ENCODE measurements at regions not wholly inside any gene's neighbourhood (a gene's known extent, or its start where the extent isn't known, plus 50 kb on each side); places are given as distances from the start of the nearest gene placed in this dataset.

DNA sequence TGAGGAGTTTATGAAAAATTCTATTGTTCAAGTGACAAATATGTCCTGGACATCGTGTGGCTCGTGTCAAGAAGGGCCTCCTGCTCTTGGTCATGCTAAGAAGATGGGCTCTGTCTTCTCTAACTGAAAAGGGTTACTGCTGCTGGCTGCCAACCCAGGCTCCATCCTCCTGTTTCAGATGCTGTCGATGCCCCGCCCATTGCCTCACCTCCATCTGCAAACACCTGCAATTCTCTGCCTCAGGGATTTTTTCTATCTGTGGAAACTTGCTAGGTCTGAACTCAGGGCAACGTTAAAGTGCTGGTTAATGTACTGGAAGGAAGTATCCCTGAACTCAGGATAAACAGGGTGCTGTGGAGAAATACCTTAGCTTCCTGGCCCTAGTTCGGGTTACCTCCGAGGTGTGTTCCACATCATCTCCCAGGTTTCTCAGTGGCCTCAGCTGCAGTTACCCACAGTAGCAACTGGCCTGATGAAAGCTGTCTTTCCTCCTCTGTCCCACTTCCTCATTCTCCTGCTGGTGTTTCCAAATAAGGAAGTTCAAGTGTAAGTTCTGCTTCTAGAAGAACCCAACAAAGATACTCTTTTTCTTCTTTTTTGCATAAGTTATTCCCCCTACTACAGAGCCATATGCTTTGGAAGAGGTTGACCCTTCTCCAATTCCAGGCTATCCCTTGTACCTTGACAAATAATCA, 151.7 kb upstream of the SMIM23 start:
- no peak for TF ChIP-seq POLR2AphosphoS5 (IDR thresholded peaks at IDR 0.05; ENCODE audit: low read depth, low read length)
- TF ChIP-seq, protein P1, sequence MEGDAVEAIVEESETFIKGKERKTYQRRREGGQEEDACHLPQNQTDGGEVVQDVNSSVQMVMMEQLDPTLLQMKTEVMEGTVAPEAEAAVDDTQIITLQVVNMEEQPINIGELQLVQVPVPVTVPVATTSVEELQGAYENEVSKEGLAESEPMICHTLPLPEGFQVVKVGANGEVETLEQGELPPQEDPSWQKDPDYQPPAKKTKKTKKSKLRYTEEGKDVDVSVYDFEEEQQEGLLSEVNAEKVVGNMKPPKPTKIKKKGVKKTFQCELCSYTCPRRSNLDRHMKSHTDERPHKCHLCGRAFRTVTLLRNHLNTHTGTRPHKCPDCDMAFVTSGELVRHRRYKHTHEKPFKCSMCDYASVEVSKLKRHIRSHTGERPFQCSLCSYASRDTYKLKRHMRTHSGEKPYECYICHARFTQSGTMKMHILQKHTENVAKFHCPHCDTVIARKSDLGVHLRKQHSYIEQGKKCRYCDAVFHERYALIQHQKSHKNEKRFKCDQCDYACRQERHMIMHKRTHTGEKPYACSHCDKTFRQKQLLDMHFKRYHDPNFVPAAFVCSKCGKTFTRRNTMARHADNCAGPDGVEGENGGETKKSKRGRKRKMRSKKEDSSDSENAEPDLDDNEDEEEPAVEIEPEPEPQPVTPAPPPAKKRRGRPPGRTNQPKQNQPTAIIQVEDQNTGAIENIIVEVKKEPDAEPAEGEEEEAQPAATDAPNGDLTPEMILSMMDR (IDR thresholded peaks at IDR 0.05): no peak
- TF ChIP-seq, protein P2, sequence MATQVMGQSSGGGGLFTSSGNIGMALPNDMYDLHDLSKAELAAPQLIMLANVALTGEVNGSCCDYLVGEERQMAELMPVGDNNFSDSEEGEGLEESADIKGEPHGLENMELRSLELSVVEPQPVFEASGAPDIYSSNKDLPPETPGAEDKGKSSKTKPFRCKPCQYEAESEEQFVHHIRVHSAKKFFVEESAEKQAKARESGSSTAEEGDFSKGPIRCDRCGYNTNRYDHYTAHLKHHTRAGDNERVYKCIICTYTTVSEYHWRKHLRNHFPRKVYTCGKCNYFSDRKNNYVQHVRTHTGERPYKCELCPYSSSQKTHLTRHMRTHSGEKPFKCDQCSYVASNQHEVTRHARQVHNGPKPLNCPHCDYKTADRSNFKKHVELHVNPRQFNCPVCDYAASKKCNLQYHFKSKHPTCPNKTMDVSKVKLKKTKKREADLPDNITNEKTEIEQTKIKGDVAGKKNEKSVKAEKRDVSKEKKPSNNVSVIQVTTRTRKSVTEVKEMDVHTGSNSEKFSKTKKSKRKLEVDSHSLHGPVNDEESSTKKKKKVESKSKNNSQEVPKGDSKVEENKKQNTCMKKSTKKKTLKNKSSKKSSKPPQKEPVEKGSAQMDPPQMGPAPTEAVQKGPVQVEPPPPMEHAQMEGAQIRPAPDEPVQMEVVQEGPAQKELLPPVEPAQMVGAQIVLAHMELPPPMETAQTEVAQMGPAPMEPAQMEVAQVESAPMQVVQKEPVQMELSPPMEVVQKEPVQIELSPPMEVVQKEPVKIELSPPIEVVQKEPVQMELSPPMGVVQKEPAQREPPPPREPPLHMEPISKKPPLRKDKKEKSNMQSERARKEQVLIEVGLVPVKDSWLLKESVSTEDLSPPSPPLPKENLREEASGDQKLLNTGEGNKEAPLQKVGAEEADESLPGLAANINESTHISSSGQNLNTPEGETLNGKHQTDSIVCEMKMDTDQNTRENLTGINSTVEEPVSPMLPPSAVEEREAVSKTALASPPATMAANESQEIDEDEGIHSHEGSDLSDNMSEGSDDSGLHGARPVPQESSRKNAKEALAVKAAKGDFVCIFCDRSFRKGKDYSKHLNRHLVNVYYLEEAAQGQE (IDR thresholded peaks at IDR 0.05; ENCODE audit: insufficient read depth in 1 of 2, low read depth in 2 of 2, low read length in 1 of 2): no peak
- TF ChIP-seq TCF7L2 (IDR thresholded peaks at IDR 0.05; ENCODE audit: low read depth, low read length): no peak
- no peak for TF ChIP-seq SIN3A (IDR thresholded peaks at IDR 0.05; ENCODE audit: borderline replicate concordance, insufficient read depth, low read depth, low read length)

All from Panc1 (cell line).